NOMO-1 treated with dmso at 0.1 percent for 144 hours (cell line): ENCODE measurements at regions not wholly inside any gene's neighbourhood (a gene's known extent, or its start where the extent isn't known, plus 50 kb on each side); places are given as distances from the start of the nearest gene placed in this dataset.
A peak's percentile ranks its signal among the peaks of the same experiment; 100 is the strongest.

Experiments
- DNase-seq: peaks from one replicate; lab custom pipeline; 2025; ENCODE audit not compliant: unreplicated experiment; lab: John Stamatoyannopoulos, UW

GRCh38 chr10:88023676-88024075 is 160.3 kb downstream of the PTEN start:
- DNase-seq: no peak

DNA sequence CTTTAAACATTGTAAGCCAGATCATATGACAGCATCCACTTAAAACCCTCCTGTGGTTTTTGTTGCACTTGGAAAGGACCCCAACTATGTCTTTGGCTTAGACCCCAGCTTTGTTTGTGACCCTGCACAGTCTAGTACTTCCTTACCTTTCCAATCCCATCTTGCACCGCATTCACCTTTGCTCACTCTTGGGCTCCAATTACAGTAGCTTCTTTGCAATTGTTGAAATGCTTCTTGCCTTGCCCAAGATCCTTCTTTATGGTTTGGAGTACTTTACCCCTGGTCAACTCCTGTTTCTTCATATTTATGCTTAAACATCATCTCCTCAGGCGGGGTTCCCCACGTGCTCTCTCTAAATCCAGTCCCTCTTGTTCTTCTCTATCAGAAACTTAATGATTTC is 162.6 kb downstream of the PTEN start:
- DNase-seq: no peak

GRCh38 chr10:88027570-88027969 is 164.1 kb downstream of the PTEN start:
- peak; percentile 96 for DNase-seq

GRCh38 chr10:88028072-88028471 is 164.6 kb downstream of the PTEN start:
- no peak for DNase-seq

GRCh38 chr10:88028654-88029053 is 165.2 kb downstream of the PTEN start:
- DNase-seq: no peak

DNA sequence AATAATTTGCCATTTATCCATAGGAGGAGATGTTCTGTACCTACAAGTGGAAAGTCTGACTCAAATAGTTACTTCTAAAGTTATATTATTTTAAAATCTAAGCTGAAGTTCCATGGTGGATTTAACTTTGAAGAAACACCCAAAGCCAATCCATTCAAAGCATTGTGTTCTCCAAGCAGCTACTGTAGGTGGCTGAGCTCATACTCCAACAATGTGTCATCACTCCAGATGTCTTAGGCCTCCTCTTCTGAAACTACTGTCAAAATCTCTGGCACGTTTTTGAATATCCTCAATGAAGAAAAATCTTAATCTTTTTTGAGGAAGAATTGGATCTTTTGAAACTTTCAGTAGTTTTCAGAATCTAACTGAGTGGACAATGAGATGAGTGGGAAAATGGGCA is 169.1 kb downstream of the PTEN start:
- DNase-seq: no peak

DNA sequence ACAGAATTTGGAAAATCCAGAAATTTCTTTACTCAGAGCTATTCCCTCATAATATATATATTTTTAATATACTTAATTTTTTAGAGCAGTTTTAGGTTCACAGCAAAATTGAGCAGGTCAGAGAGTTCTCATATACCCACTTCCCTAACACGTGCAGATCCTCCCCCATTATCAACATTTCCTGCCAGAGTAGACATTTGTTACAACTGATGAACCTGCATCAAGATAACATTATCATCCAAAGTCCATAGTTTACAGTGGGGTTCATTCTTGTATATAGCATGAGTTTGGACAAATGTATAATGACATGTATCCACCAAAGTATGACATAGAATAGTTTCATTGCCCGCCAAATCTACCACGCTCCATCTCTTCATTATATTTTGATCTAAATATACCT is 170.0 kb downstream of the PTEN start:
- DNase-seq: no peak

DNA sequence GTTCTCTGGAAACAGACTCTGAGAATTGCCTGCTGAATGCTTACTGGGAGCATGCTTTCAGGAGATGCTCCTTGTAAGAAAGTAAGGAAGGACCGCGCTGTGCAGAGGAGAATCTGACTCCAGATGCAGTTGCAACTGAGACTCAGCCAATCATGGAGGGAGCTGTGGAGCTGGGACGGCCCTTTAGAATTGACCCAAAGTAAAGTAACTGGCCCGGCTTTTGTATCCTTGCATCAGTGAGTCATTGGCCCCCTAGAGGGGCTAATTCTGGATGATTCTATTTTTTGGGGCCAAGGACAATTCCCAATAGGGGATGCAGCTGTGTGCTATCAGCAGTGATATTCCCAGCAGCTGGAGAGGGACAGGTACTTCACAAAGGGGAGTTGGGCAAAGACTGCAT is 170.4 kb downstream of the PTEN start:
- DNase-seq: no peak

DNA sequence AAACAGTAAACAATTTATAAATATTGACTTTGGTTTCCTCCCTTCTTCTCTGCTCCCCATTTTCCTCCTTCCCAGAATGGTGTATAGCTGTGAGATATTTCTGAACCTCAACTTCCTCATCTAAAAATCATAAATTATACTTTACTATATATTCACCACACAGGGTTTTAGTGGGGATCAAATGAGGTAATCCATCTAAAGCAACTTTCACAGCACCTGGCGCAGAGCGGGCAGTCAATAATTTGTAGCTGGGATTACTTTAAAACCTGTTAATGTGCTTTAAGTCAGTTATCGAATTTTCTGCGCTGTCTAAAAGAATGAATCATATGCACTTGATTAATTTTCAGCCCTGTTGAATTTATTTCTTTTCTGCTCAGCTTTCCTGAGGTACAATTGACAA is 172.7 kb downstream of the PTEN start:
- peak; percentile 16 for DNase-seq

DNA sequence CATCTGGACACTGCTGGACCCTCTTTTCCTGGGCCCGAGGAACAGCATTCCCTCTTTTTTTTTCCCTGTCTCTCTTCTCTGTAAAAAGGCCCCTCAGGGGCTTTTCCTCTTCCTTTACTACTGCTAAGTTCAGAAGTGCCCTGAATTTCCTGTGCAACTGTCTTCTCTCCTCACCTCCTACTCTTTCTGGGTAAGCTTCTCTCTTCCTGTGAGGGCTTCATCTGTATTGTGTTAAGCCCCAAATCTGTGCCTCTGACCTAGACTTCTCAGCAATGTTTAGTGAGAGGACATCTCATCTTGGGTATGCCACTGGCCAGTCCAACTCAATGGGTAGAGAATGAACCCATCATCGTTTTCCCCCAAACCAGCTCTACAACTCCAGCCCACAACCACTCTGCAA is 174.2 kb downstream of the PTEN start:
- no peak for DNase-seq

GRCh38 chr10:88038268-88038667 is 174.8 kb downstream of the PTEN start:
- DNase-seq: no peak

GRCh38 chr10:88039496-88040200 is 176.2 kb downstream of the PTEN start:
- no peak for DNase-seq

- no peak for DNase-seq
Observed at GRCh38 chr10:88041243-88042159, 178.1 kb downstream of the PTEN start.

DNA sequence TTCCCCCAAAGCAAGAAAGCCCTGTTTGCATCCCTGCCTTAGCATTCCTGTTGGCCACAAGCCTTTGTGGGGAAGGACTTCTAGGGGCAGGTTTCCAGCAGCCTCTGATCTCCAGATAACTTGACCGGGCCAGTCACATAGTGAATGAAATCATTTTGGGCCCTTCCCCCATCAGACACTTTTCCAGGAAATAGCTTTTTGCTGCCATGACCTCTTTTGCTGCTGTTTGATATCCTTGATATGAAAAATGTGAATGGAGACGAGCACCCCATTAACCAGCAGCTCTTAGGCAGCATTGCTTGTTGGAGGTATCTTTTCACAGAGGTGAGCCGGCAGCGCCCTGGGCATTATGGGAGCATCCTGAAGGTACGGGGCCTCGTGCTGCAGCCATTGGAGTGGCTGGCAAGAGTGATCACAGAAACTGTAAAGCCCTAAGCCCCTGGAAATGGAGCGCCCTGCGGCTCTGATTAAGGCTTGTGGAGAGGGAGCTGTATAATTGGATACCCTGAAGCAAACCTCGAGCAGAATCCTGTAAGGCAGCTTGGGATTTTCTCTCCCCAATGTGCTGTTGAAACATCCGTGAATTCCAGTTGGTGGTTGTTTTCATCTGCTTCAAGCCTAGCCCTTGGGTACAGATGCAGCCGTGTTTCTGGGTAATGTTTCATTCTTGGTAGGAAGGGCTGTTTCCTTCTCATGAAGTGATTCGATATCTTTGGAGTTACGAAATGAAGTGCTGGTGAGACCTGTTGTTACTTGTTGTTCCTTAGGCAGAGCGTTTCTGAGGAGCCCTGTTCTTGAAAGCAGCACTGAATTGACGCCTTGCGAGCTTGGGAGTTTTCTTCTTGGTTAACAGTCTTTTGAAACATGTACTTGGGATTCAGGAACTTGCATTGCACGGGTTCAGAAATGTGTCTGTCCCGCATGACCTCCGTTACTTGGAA is 179.0 kb downstream of the PTEN start:
- DNase-seq: peak; percentile 75

DNA sequence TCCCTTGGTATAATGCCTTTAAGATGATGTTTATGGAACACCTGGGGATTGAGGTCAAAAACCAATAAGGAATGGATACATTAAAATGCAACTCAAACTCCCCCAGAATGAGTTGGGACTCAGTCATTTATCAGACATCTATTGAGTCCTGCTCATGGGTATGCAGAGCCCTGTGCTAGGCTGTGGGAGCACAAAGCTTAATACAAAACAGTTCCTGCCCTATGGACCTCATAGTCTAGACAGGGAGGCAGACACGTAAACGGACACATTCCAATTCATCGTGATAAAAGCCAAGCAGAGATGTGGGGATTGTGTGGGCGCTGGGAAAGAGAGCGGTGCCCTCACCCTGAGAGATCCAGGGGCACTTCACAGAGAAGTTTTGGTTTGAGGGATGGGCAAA is 181.7 kb downstream of the PTEN start:
- no peak for DNase-seq

DNA sequence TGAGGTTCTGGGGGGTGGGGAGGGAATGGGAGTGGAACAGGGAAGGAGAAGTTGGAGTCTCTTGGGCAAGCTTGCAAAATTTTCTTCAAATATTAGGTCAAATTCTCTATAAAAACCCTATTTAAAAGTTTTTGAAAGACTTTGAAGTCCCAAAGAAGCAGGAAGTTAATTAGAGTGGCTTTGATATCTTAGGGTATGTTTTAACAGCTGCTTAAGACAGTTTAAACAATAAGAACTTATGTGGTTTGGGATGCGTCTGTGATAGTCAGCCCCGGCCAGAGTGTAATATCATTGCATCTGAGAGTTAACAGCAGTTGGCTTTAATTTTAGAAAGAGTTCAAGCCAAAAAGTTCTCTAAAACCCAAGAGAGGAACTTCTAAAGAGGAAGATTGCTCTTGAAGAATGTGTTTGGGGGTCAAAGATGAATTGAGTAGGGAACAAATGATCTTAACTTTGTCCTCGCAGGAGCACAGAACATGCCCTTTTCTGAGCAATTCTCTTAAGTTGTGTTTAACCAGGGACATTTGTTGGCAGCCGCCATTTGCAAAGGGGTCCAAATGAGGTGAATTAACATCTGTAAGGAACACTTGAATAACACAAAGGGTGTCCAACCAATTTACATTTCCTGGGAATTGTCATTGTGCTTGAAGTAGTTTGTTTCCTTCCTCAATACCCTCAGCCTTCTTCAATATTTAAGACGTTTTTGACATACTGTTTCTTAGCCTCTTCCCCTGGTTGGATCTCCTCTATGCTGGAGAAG is 182.4 kb downstream of the PTEN start:
- peak; percentile 73 for DNase-seq

- no peak for DNase-seq
Observed at GRCh38 chr10:88047579-88047978, 184.2 kb downstream of the PTEN start.

GRCh38 chr10:88048312-88048711 is 184.9 kb downstream of the PTEN start:
- DNase-seq: no peak

DNA sequence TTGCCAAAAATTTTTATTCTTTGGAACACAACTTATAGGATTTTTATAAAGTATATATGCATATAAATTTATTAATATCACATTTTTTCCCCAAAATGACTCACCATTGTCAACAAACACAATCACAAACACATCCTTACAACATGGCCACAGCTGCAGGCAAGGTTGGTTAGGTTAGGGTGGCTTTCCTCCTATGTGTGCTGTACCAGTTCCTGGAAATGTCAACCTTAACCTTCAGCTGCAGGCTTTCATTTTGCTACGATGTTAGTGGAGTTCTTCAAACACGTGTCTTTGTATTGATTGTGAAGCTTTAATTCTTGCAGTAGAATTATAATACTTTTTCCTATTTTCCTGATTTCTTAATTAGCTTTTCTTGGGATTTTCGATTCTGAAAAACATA is 185.8 kb downstream of the PTEN start:
- no peak for DNase-seq

DNA sequence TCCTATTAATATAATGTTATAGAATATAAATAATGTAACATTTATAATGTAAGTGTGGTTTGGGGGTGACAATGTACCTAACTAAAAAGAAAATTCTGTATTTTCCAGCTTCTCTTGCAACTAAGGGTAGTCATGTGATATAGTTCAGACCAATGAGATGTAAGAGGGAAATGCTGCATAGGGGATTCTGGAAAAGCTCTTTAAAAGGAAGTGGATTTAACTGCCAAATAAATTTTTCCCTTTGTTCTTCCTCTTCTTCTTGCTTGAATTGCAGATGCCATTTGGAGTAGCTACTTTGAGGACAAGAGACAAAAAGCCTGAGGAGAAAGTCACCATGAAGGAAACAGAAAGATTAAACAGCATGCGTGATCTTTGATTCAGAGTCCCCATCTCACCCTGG is 194.3 kb downstream of the PTEN start:
- DNase-seq: no peak

DNA sequence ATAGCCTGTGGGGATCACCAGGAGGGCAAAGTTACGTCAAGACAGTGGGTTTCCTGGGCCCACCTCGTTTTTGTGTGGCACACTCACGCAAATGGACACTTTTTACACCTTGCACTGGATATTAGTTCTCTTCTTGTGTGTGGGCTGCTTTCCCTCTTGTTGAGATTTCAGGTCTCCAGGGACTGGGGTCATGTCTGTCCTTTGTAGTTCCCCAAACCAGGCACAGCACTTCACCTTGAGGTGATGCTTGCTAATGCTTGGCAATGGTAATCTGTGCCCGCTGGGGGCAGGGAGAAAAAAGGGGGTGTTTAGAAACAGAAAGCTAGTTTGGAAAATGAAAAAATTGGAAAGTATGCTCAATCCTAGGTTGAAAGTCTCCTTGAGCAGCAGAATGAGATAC is 195.3 kb downstream of the PTEN start:
- DNase-seq: no peak
